Right hindlimb (tissue), 1 donor: ENCODE measurements at regions not wholly inside any gene's neighbourhood (a gene's known extent, or its start where the extent isn't known, plus 50 kb on each side); places are given as distances from the start of the nearest gene placed in this dataset.

Source experiments
- DNase-seq: peaks from one replicate; pipeline ENCODE4 v3.0.0-alpha.2; 2018

DNA sequence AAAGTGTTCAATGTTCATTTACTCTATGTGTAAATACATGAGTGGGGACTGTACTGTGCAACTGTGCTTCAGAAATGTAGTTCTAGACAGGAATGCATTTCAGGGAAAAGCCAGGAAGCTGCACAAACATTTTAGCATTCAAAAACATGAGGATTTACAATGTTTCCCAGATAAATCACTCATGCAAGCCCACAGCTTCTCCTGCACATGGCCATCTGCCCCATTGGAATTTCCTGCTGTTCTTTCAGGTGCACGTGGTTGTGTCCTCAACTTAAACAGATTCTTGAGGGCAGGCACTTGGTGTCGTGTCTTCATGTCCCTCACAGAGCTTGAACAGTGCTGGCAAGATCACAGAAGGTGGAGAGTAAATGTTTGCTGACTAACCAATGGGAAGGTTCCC lies 101.5 kb downstream of the UNC5CL start:
- no peak for DNase-seq

GRCh38 chr6:40936818-40937251 lies 102.2 kb downstream of the UNC5CL start:
- DNase-seq, result no peak

- DNase-seq, result no peak
These were observed 105.2 kb downstream of the UNC5CL start for GRCh38 chr6:40933864-40934263.

GRCh38 chr6:40932953-40933352 lies 106.1 kb downstream of the UNC5CL start:
- DNase-seq, result no peak

DNA sequence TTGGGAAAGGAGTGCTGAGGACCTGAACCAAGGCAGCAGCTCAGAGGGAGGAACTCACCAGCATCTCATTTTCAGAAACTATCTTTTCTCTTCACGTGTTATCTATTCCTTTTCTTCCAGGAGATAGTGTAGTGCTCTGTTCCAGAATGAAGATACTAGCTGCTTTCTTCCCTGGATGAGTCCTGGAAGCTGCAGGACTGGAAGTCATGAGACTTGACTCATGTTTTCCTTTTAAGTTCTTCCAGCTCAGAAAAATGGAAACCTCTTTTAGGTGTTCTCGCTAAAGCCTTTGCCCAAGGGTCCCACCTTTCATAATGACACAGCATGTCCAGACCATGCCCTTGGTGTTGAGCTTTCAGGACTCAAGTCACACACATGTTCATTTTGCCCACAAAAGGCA lies 106.7 kb downstream of the UNC5CL start:
- no peak for DNase-seq

- no peak for DNase-seq
These were observed 107.1 kb downstream of the UNC5CL start for GRCh38 chr6:40931931-40932330.

DNA sequence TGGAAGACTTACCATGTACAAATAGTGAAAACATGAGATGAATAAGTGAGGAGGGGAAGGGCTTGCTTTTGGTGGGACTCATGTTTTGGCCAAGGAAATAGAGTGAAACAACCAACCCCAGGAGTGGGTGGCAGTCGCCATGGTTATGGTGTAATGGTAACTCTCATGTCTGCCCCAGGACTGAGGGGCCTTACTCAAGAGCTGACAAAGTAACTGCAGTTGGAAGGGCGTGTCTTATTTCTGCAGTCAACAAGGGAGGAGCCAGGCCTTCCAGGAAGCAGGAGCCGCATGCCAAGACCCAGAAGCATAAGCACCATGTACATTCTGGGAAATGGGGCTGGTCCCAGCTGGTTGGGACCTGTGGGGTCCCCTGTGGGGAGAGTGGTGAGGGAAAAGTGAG lies 108.5 kb downstream of the UNC5CL start:
- DNase-seq, result no peak

- no peak for DNase-seq
These were observed 109.0 kb downstream of the UNC5CL start for GRCh38 chr6:40930045-40930444.

DNA sequence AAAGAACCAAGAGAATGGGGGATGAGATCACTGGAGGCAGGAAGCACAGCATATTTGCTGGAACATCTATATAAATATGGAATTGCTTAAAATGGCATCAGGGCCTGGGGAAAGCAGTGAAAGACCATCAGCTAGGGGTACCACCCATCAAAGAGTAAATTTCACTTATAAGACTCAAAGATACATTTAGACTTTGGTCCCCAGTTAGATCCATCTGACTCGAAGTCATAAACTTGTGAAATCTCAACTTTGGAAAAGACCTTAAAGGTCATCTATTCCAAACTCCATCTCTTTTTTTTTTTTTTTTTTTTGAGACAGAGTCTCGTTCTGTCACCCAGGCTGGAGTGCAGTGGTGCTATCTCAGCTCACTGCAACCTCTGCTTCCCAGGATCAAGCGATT lies 109.8 kb downstream of the UNC5CL start:
- no peak for DNase-seq

- no peak for DNase-seq
These were observed 110.3 kb downstream of the UNC5CL start for GRCh38 chr6:40928763-40929162.

DNA sequence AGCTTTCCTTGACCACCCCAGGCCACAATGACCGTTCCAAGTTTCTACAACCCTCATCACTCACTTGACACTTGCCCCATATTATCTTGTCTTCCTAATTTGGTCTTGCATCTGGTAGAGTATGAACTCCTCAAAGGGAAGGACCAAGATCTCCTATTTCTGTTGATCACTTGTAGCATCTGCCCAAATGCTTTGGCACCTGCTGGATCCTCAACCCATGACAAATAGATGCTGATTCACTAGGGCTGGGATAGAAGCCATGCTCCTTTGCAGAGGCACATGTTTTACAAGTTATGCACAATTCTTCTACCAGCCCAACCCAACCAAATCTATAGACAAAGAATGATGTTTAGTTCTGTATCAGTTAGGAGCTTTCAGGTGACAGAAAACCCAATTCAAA lies 110.7 kb downstream of the UNC5CL start:
- no peak for DNase-seq

DNA sequence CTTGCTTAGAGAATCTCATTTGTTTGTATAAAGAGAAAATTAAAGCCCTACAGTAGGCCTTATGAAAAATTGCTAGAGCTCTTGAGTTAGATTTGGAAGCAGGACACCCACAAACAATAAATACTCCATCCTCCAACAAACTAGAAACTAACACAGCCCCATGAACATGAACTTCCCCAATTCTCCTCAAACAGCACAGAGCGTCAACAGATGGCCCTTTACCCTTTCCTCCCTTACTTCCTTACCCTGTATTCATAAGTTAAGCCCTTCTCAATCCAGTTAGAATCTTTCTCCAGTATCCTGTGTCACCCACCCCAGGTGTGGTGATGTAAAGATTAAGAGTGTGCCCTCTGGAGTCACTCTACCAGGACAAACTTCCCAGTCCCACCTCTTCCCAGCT lies 113.7 kb downstream of the UNC5CL start:
- DNase-seq, result no peak

DNA sequence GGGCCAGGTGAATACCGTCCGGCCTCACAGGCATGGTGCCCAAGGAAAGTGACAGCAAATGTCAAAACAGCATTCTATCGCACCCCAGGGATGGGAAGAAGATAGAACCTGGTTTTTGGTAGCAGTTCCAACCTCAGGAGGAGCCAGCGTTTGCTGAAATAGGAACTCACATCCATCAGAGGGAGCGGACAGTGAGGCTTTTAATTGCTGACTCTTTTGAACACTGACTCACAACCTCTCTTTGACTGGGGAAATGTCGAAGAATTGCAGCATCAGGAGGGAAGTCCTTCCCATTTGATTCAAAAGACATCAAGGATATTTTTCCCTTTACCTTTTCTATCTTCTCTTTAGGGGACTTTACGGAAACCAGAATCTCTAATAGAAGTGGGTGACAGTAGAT lies 114.2 kb downstream of the UNC5CL start:
- DNase-seq, result no peak

DNA sequence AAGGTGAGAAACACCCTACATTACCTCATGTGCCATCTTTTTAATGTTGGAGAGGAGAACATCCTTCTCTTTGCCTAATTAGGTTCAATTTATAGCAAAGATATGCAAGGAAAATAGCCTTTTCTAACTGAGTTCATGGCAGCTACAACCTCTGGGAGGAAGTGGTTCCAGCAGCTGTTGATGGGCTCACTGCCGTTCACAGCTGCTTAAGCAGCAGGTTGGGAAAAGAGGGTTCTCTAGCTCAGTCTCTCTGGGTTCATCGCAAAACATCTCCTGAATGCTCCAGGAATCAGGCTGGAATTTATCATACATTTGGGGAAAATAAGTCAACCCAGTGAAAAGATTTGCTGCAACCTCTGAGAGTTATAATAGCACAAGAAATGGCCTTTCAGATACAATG lies 115.1 kb downstream of the UNC5CL start:
- DNase-seq, result no peak

DNA sequence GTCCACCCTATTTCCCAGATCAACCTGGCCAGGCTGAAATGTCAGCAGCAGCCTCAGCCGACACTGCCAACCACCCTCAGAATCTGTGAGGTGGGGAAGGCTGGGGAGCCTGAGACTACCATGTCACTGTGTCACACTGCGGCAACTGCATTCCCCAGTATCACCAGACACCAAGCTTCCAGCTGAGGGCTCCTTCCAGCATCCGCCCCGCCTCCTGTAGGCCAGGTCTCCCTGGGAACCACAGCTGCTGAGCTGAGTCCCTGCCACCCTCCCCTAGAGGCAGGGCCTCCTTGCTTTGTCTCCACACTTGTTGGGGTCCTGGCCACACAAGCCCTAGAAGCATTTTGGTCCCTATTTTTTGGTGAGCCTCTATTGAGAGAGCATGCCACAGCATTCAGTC lies 115.7 kb downstream of the UNC5CL start:
- no peak for DNase-seq

DNA sequence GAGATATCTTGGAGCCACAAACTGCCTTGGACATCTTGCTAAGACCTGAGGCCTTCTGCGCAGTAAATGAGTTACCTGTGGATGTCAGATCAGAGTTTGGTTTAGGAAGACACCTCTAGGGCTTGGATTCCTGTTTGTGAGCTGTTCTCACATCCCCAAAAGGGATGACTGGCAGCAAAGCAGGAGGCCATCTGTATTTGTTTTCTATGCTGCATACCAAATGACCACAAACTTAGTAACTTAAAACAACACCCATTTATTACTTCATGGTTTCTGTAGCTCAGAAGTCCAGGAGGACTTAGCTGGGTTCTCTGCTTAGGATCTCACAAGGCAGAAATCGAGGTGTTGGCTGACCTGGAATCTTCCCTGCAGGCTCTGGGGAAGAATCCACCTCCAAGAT lies 116.7 kb downstream of the UNC5CL start:
- no peak for DNase-seq

GRCh38 chr6:40918040-40918651 lies 120.9 kb downstream of the UNC5CL start:
- DNase-seq, result no peak

DNA sequence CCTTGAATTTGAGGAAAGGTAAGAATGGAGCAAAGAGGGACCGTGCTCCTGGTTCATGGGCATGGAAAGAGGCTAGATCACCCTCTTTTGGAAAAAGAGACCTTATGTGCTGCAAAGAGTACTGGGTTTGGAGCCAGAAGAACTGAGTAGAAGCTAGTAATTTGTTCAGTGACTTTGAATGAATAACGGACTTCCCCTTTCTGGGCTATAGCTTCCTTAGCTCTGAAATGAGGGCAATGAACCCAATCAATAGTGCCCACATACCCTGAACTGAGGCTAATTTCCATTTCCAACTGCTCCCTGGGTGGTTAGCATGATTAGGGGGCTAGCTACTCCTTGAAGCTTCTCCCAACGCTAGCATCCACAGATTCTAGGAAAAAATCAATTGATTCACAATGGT lies 121.4 kb downstream of the UNC5CL start:
- no peak for DNase-seq

DNA sequence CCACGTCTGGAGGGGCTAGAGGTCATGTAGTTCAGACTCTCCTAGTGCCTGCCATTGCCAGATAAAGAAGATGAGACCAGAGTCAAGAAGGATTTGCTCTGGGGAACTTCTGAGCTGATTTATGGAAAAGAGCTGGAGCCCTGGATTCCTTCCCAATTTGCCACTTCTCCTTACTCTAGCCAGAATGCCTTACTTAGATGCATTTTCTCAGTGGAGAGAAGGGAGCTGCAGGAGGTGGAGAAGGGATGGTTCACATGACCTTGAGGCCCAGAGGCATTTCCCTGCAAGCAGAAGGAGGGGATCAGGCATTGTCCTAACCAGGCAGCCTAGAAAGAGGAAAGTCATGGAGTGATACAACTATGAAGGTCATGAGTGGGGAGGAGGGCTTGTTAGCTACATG lies 122.2 kb downstream of the UNC5CL start:
- no peak for DNase-seq

- DNase-seq, result no peak
These were observed 123.9 kb downstream of the UNC5CL start for GRCh38 chr6:40915165-40915564.

DNA sequence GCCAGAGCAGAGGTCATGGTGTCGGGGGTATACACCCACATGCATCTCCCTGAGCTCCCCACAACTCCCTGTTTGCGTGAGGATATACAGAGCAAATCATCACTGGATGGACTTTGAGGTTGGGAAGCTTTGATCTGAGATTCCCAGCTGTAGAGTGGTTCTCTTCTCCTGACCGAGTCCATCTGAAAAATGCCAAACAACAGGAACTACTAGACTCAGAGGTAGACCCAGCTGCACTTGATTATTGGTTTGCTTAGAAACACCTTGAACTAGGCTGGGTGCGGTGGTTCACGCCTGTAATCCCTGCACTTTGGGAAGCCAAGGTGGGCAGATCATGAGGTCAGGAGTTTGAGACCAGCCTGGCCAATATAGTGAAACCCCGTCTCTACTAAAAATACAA lies 125.0 kb downstream of the UNC5CL start:
- no peak for DNase-seq

- DNase-seq, result peak; percentile 55
These were observed 126.7 kb downstream of the UNC5CL start for GRCh38 chr6:40912158-40912946.

DNA sequence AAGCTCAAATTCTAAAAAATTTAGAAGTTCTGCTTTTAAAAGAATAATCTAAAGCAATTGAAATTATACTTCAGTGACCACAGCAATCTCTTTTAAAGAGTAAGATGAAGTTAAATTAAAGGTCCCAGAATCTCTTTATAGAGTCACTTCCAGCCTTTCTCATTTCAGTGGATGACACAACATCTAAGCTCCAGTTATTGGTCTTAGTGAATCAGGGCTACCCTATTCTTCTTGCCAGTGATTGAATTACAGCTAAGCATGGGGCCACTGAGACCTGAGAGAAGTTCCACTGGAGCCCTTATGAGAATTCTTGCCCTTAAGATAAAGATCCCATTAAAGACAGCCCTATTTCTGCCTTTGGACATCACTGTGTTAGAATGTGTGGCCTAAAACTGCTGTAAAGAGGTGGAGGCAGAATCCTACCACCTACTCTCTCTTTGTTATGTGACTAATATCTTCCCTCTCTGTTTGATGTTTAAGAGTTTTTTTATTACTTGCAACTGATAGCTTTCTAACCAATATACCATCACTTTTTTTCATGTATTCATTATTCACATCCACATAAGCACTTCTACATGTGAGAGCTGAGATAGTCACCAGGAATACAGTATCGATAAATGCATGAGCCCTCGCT lies 128.6 kb downstream of the UNC5CL start:
- DNase-seq, result no peak

- DNase-seq, result no peak
These were observed 129.2 kb downstream of the UNC5CL start for GRCh38 chr6:40909811-40910210.
